Tibial nerve (tissue), 4 donors: ENCODE measurements at regions not wholly inside any gene's neighbourhood (a gene's known extent, or its start where the extent isn't known, plus 50 kb on each side); places are given as distances from the start of the nearest gene placed in this dataset.

Experiments used
- DNase-seq, 2 donors: peaks; one replicate each; pipeline ENCODE4 v3.0.0-alpha.2; 2019; ENCODE audit warnings: low spot score in 2 of 2
- H3K27ac ChIP-seq, 4 donors: fragments of 200-600 bp; sonication (generic) in 3 of 4; one replicate each; pipeline ENCODE4 v1.5.1; 2017 to 2019; ENCODE audit warnings: mild to moderate bottlenecking in 1 of 4
- H3K27me3 ChIP-seq, 2 donors: fragments of 200-600 bp; sonication (generic) in 1 of 2; one replicate each; pipeline versions ENCODE4 v1.5.1 to v1.6.0; 2017 to 2019
- H3K36me3 ChIP-seq, 3 donors: fragments of 200-600 bp; sonication (generic); one replicate each; pipeline ENCODE4 v1.5.1; 2018 to 2019
- H3K4me1 ChIP-seq, 4 donors: fragments of 200-600 bp; sonication (generic) in 3 of 4; one replicate each; pipeline ENCODE4 v1.5.1; 2017 to 2019
- H3K4me3 ChIP-seq, 4 donors: fragments of 200-600 bp; sonication (generic) in 3 of 4; one replicate each; pipeline ENCODE4 v1.5.1; 2017 to 2019; ENCODE audit warnings: mild to moderate bottlenecking in 1 of 4, moderate library complexity in 1 of 4
- H3K9me3 ChIP-seq, 4 donors: fragments of 200-600 bp; sonication (generic) in 3 of 4; one replicate each; pipeline ENCODE4 v1.5.1; 2017 to 2019
- CTCF ChIP-seq, 5 experiments: fragments of 200-600 bp in 3 of 5; fragments of 450-650 bp in 2 of 5; sonication (generic) in 3 of 5; IDR thresholded peaks; one replicate each; pipeline ENCODE4 v1.5.1; 2016 to 2019; ENCODE audit warnings: antibody characterized with exemption in 5 of 5, mild to moderate bottlenecking in 3 of 5, moderate library complexity in 2 of 5
- EP300 ChIP-seq, 2 donors: sonication (generic); formaldehyde crosslinking; IDR thresholded peaks; one replicate each; pipeline ENCODE4 v1.6.1; 2017; ENCODE audit warnings: antibody characterized with exemption in 2 of 2, mild to moderate bottlenecking in 1 of 2
- POLR2A ChIP-seq, 2 donors: fragments of 450-650 bp; IDR thresholded peaks; one replicate each; pipeline ENCODE4 v1.6.1; 2017; ENCODE audit warnings: antibody characterized with exemption in 2 of 2, mild to moderate bottlenecking in 2 of 2, moderate library complexity in 2 of 2
- WGBS, 2 donors: methylation state at CpG; one replicate each; pipeline ENCODE4 v1.1.5; 2018; 5-methylcytosine and 5-hydroxymethylcytosine counted together

DNA sequence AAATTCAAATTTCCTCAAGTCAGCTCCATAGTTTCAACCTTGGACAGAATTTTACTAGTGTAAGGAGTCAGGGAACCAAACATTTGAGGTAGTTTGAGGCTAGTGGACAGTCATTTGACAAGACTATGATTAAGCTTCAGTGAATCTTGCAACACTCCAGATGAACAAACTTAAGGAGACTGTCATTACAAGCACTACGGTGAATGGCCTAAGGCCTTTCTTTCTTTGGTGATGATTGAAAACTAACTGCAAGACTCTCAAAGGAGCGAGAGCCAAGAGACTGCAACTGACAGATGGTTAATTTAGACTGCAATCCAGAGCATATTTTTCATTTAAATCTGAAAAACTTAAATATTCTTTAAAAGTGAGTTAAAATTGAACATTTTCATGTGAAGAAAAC lies 272.3 kb upstream of the NECTIN3 start:
- Histone ChIP-seq H3K27me3 (no peaks in the 10 kb centered on the region), H3K36me3 (no peaks in the 10 kb centered on the region), H3K9me3 (no peaks in the 10 kb centered on the region), H3K4me3 (no peak overlapping the region), H3K27ac (no peak overlapping the region), H3K4me1 (no peaks in the 10 kb centered on the region)
- WGBS, 2 donors, result 87 to 90% methylated on average over 2 of the region's 2 CpGs
- no peak for DNase-seq
- TF ChIP-seq EP300 (IDR thresholded peaks at IDR 0.05) (no peak), CTCF (IDR thresholded peaks at IDR 0.05) (no peak), POLR2A (IDR thresholded peaks at IDR 0.05) (no peak)

GRCh38 chr3:110804856-110805255 lies 266.8 kb upstream of the NECTIN3 start:
- Histone ChIP-seq H3K4me1 (no peaks in the 10 kb centered on the region), H3K27ac (no peak overlapping the region), H3K4me3 (no peak overlapping the region), H3K36me3 (no peaks in the 10 kb centered on the region), H3K9me3 (no peaks in the 10 kb centered on the region), H3K27me3 (no peaks in the 10 kb centered on the region)
- no peak for DNase-seq
- TF ChIP-seq POLR2A (IDR thresholded peaks at IDR 0.05) (no peak), EP300 (IDR thresholded peaks at IDR 0.05) (no peak), CTCF (IDR thresholded peaks at IDR 0.05) (no peak)
- whole genome bisulfite sequencing, 2 donors, result 79 to 85% methylated on average over 2 of the region's 2 CpGs

DNA sequence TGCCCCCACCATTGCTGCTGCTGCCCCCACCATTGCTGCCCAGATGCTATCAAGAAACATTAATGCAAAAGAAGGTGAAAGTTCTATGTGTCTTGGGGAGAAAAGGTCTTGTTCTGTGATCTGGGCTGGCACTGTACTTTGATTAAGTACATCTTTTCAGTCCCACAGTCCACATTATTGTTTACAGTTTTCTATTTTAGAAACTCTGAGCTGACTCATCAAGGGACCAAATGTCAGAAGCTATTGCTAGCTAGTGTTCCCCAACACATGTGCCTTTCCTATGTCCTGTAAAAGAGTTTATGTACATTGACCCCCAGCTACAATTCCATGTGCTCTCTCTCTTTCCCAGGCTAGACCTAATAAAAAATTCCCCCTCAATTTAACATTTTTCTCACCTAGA lies 264.7 kb upstream of the NECTIN3 start:
- Histone ChIP-seq H3K4me3 (no peak overlapping the region), H3K27me3 (no peaks in the 10 kb centered on the region), H3K27ac (no peak overlapping the region), H3K9me3 (no peaks in the 10 kb centered on the region), H3K4me1 (no peaks in the 10 kb centered on the region), H3K36me3 (no peaks in the 10 kb centered on the region)
- TF ChIP-seq POLR2A (IDR thresholded peaks at IDR 0.05) (no peak), EP300 (IDR thresholded peaks at IDR 0.05) (no peak), CTCF (IDR thresholded peaks at IDR 0.05) (no peak)
- DNase-seq, result no peak

DNA sequence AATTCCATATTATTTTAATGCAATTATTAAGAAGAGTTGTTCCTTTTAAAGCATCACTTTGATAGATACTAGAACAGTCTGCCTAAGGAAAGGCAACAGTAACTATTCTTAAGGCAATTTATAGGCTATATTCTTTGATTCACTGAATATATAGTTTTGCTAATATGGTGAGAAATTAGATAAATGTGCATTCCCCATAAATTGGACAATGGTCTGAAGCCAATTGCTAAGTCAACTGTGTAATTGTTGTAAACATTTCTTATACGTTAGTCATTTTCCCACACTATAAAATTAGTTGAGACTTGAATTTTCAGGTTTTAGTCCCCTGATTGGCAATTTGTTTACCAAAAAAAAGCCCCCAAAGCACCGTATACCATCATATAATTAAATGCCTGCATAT lies 263.0 kb upstream of the NECTIN3 start:
- WGBS, 2 donors, result 44 to 45% methylated on average over 2 of the region's 2 CpGs
- no peak for DNase-seq
- no peaks in the 10 kb centered on the region for H3K27me3 ChIP-seq
- TF ChIP-seq CTCF (IDR thresholded peaks at IDR 0.05) (no peak), EP300 (IDR thresholded peaks at IDR 0.05) (no peak), POLR2A (IDR thresholded peaks at IDR 0.05) (no peak)
- no peaks in the 10 kb centered on the region for H3K4me1 ChIP-seq
- no peaks in the 10 kb centered on the region for H3K36me3 ChIP-seq
- no peak overlapping the region for H3K4me3 ChIP-seq
- H3K27ac ChIP-seq, result no peak overlapping the region
- no peaks in the 10 kb centered on the region for H3K9me3 ChIP-seq

- H3K27ac ChIP-seq, result no peak overlapping the region
- WGBS, 2 donors, result 28 to 39% methylated on average over 1 of the region's 1 CpG
- H3K4me3 ChIP-seq, result no peak overlapping the region
- no peaks in the 10 kb centered on the region for H3K27me3 ChIP-seq
- no peaks in the 10 kb centered on the region for H3K9me3 ChIP-seq
- no peaks in the 10 kb centered on the region for H3K4me1 ChIP-seq
- no peaks in the 10 kb centered on the region for H3K36me3 ChIP-seq
- TF ChIP-seq EP300 (IDR thresholded peaks at IDR 0.05), result no peak
- no peak for TF ChIP-seq POLR2A (IDR thresholded peaks at IDR 0.05)
- no peak for TF ChIP-seq CTCF (IDR thresholded peaks at IDR 0.05)
- no peak for DNase-seq
Measured at GRCh38 chr3:110810356-110810755, 261.3 kb upstream of the NECTIN3 start.
